H1 (cell line): ENCODE measurements at regions not wholly inside any gene's neighbourhood (a gene's known extent, or its start where the extent isn't known, plus 50 kb on each side); places are given as distances from the start of the nearest gene placed in this dataset.

Experiments
- CTCF ChIA-PET: fragments of 300-600 bp; sonication (Branson Sonifier 250); formaldehyde crosslinking; loops from one replicate; lab custom pipeline; 2021; ENCODE audit not compliant: partially characterized antibody; lab: Charles Lee
- POLR2A ChIA-PET: fragments of 300-600 bp; sonication (Branson Sonifier 250); formaldehyde crosslinking; loops from one replicate; lab custom pipeline; 2021; ENCODE audit warnings: inconsistent platforms; ENCODE audit not compliant: partially characterized antibody; lab: Charles Lee
- DNase-seq, 2 experiments: peaks; one replicate each; pipeline versions ENCODE4 v3.0.0 to v3.0.0-alpha.2; 2010 to 2022; ENCODE audit warnings: low spot score in 2 of 2, low read depth in 1 of 2, mixed read lengths in 1 of 2
- FAIRE-seq: peaks from 2 replicates; lab custom pipeline; 2011; peaks lifted over from hg19 to GRCh38; lab: Jason Lieb, UNC
- H2AFZ ChIP-seq: 2 replicates; pipeline ENCODE4 v1.8.1; 2012; ENCODE audit warnings: low read length, inconsistent platforms
- H2AK5ac ChIP-seq: 2 replicates; pipeline ENCODE4 v1.6.1; 2013; ENCODE audit warnings: low read depth, low read length
- H2BK120ac ChIP-seq: replicated peaks from 2 replicates; pipeline ENCODE3; 2013; ENCODE audit warnings: low read depth, low read length, inconsistent platforms
- H2BK12ac ChIP-seq: 2 replicates; pipeline ENCODE4 v1.6.1; 2013; ENCODE audit warnings: low read depth, low read length
- H2BK15ac ChIP-seq: 2 replicates; pipeline ENCODE4 v1.6.1; 2013; ENCODE audit warnings: low read length
- H2BK20ac ChIP-seq: 2 replicates; pipeline ENCODE4 v1.6.1; 2013; ENCODE audit warnings: low read length
- H2BK5ac ChIP-seq: 2 replicates; pipeline ENCODE4 v1.6.1; 2013; ENCODE audit warnings: low read depth, low read length
- H3K14ac ChIP-seq: 2 replicates; pipeline ENCODE4 v1.6.1; 2013; ENCODE audit warnings: inconsistent platforms; ENCODE audit not compliant: insufficient read length
- H3K18ac ChIP-seq: 2 replicates; pipeline ENCODE4 v1.6.1; 2013; ENCODE audit warnings: low read length; ENCODE audit errors: extremely low read depth
- H3K23ac ChIP-seq: 2 replicates; pipeline ENCODE4 v1.6.1; 2013; ENCODE audit warnings: inconsistent platforms; ENCODE audit not compliant: insufficient read length
- H3K23me2 ChIP-seq: 2 replicates; pipeline ENCODE4 v1.6.1; 2013; ENCODE audit warnings: low read depth, low read length
- H3K27ac ChIP-seq: 2 replicates; pipeline ENCODE4 v1.6.1; 2011; ENCODE audit warnings: low read depth, low read length, inconsistent platforms
- H3K27me3 ChIP-seq, 4 experiments: replicated peaks in 1 of 4; 1 replicate in 1 of 4; 2 replicates in 3 of 4; pipeline versions ENCODE4 v1.6.1 to v1.8.1; 2011 to 2013; ENCODE audit warnings: low read length in 3 of 4, mild to moderate bottlenecking in 3 of 4, inconsistent platforms in 2 of 4, mixed read lengths in 2 of 4, moderate library complexity in 1 of 4; ENCODE audit not compliant: control insufficient read depth in 3 of 4, insufficient read depth in 3 of 4; ENCODE audit errors: extremely low read depth in 1 of 4
- H3K36me3 ChIP-seq, 4 experiments: 2 replicates each; pipeline versions ENCODE4 v1.6.1 to v1.8.1; 2011 to 2013; ENCODE audit warnings: mild to moderate bottlenecking in 4 of 4, low read length in 3 of 4, moderate library complexity in 2 of 4, control low read depth in 1 of 4, inconsistent platforms in 1 of 4; ENCODE audit not compliant: insufficient read depth in 4 of 4, control insufficient read depth in 2 of 4
- H3K4ac ChIP-seq: replicated peaks from 2 replicates; pipeline ENCODE3; 2013; ENCODE audit warnings: low read length, low read depth, mixed read lengths, inconsistent platforms; ENCODE audit not compliant: insufficient read length
- H3K4me1 ChIP-seq, 4 experiments: replicated peaks in 1 of 4; 1 replicate in 1 of 4; 2 replicates in 3 of 4; pipeline versions ENCODE4 v1.6.1 to v1.8.1; 2011 to 2013; ENCODE audit warnings: low read length in 3 of 4, inconsistent platforms in 2 of 4, mixed read lengths in 1 of 4; ENCODE audit not compliant: insufficient read depth in 4 of 4, control insufficient read depth in 3 of 4
- H3K4me2 ChIP-seq, 2 experiments: 2 replicates each; pipeline versions ENCODE4 v1.6.1 to v1.8.1; 2011 to 2013; ENCODE audit warnings: low read depth in 2 of 2, low read length in 2 of 2, control low read depth in 1 of 2, inconsistent platforms in 1 of 2, mild to moderate bottlenecking in 1 of 2; ENCODE audit not compliant: insufficient read depth in 1 of 2
- H3K4me3 ChIP-seq, 4 experiments: fragments of 200-600, 300-600 bp in 1 of 4; sonication (generic), shearing (Covaris generic), sonication (Bioruptor Twin) in 1 of 4; 2 replicates each; pipeline versions ENCODE4 v1.5.1 to v1.8.1; 2011 to 2016; ENCODE audit warnings: low read length in 4 of 4, low read depth in 3 of 4, control low read depth in 2 of 4, inconsistent platforms in 2 of 4, mild to moderate bottlenecking in 2 of 4, mixed read lengths in 1 of 4, moderate library complexity in 1 of 4; ENCODE audit not compliant: insufficient read depth in 2 of 4; ENCODE audit errors: extremely low read depth in 1 of 4
- H3K56ac ChIP-seq: replicated peaks from 2 replicates; pipeline ENCODE3; 2013; ENCODE audit warnings: low read depth, mild to moderate bottlenecking, mixed read lengths, low read length, inconsistent platforms; ENCODE audit not compliant: insufficient read length
- H3K79me1 ChIP-seq: 2 replicates; pipeline ENCODE4 v1.6.1; 2013; ENCODE audit warnings: low read depth, low read length, control low read depth
- H3K79me2 ChIP-seq, 2 experiments: 2 replicates each; pipeline versions ENCODE4 v1.6.1 to v1.8.1; 2012 to 2013; ENCODE audit warnings: low read length in 2 of 2, mild to moderate bottlenecking in 2 of 2, inconsistent platforms in 1 of 2; ENCODE audit not compliant: insufficient read depth in 2 of 2, control insufficient read depth in 1 of 2
- H3K9ac ChIP-seq, 4 experiments: replicated peaks in 1 of 4; 1 replicate in 1 of 4; 2 replicates in 3 of 4; pipeline versions ENCODE4 v1.6.1 to v1.8.1; 2011 to 2013; ENCODE audit warnings: low read depth in 3 of 4, low read length in 3 of 4, control low read depth in 2 of 4, mild to moderate bottlenecking in 2 of 4, moderate library complexity in 2 of 4, inconsistent platforms in 1 of 4; ENCODE audit errors: extremely low read depth in 1 of 4
- H3K9me3 ChIP-seq, 2 experiments: 2 replicates each; pipeline versions ENCODE4 v1.6.1 to v1.8.1; 2012 to 2013; ENCODE audit warnings: mild to moderate bottlenecking in 2 of 2, moderate library complexity in 2 of 2, control low read depth in 1 of 2, inconsistent platforms in 1 of 2, low read depth in 1 of 2, low read length in 1 of 2, mixed read lengths in 1 of 2; ENCODE audit not compliant: insufficient read depth in 2 of 2
- H4K20me1 ChIP-seq, 2 experiments: replicated peaks in 1 of 2; 2 replicates each; pipeline versions ENCODE3 to v1.8.1; 2011 to 2013; ENCODE audit warnings: inconsistent platforms in 2 of 2, low read length in 2 of 2, mild to moderate bottlenecking in 1 of 2; ENCODE audit not compliant: insufficient read depth in 2 of 2, control insufficient read depth in 1 of 2
- H4K5ac ChIP-seq: 2 replicates; pipeline ENCODE4 v1.6.1; 2013; ENCODE audit warnings: low read length, low read depth, mixed read lengths, inconsistent platforms; ENCODE audit not compliant: insufficient read length
- H4K8ac ChIP-seq: 2 replicates; pipeline ENCODE4 v1.8.0; 2013; ENCODE audit warnings: mild to moderate bottlenecking, moderate library complexity, low read length, inconsistent platforms; ENCODE audit not compliant: insufficient read depth; ENCODE audit errors: extremely low read depth
- H4K91ac ChIP-seq: replicated peaks from 2 replicates; pipeline ENCODE3; 2013; ENCODE audit warnings: low read length, mixed read lengths, inconsistent platforms; ENCODE audit not compliant: insufficient read length
- ASH2L ChIP-seq: fragments of 200-600, 300-600 bp; sonication (generic); IDR thresholded peaks from one replicate; pipeline ENCODE4 v1.7.1; 2017; ENCODE audit warnings: low read length
- BACH1 ChIP-seq: IDR thresholded peaks from 2 replicates; pipeline ENCODE4 v1.6.1; 2012; ENCODE audit warnings: low read length, improper control_type of control experiment
- CHD2 ChIP-seq: IDR thresholded peaks from 2 replicates; pipeline ENCODE4 v1.6.1; 2012; ENCODE audit warnings: low read length, improper control_type of control experiment
- KDM1A ChIP-seq: fragments of 200-600, 300-600 bp; sonication (generic); IDR thresholded peaks from 2 replicates; pipeline ENCODE4 v1.7.1; 2016; ENCODE audit warnings: mild to moderate bottlenecking, low read length, borderline replicate concordance
- KDM4A ChIP-seq: IDR thresholded peaks from one replicate; pipeline ENCODE4 v1.7.1; 2012; ENCODE audit warnings: low read depth, mild to moderate bottlenecking, moderate library complexity, low read length, inconsistent platforms; ENCODE audit not compliant: severe bottlenecking
- NANOG ChIP-seq: IDR thresholded peaks from 2 replicates; pipeline ENCODE4 v1.6.1; 2011; ENCODE audit warnings: low read length, low read depth, mild to moderate bottlenecking, inconsistent platforms; ENCODE audit not compliant: insufficient read depth, poor library complexity, severe bottlenecking
- RBBP5 ChIP-seq: IDR thresholded peaks from 2 replicates; pipeline ENCODE4 v1.7.1; 2012; ENCODE audit warnings: low read depth, mild to moderate bottlenecking, inconsistent platforms, low read length, moderate library complexity, borderline replicate concordance
- RXRA ChIP-seq: IDR thresholded peaks from 2 replicates; pipeline ENCODE4 v1.6.1; 2011; ENCODE audit warnings: low read depth, mild to moderate bottlenecking, low read length, moderate library complexity; ENCODE audit not compliant: insufficient read depth
- SIRT6 ChIP-seq: IDR thresholded peaks from one replicate; pipeline ENCODE4 v1.7.1; 2012; ENCODE audit warnings: low read length, inconsistent platforms
- SRF ChIP-seq: IDR thresholded peaks from 2 replicates; pipeline ENCODE4 v1.6.1; 2011; ENCODE audit warnings: mild to moderate bottlenecking, low read depth, low read length, moderate library complexity
- TCF12 ChIP-seq: IDR thresholded peaks from 2 replicates; pipeline ENCODE4 v1.6.1; 2011; ENCODE audit warnings: low read depth, mild to moderate bottlenecking, low read length
- TEAD4 ChIP-seq: IDR thresholded peaks from 2 replicates; pipeline ENCODE4 v1.6.1; 2012; ENCODE audit warnings: low read depth, low read length, inconsistent platforms, mixed read lengths
- ZNF274 ChIP-seq: IDR thresholded peaks from 2 replicates; pipeline ENCODE4 v1.7.0; 2012; ENCODE audit warnings: low read length, borderline replicate concordance; ENCODE audit errors: extremely low read depth
- TF ChIP-seq, protein P1 (sequence below), 3 experiments: IDR thresholded peaks; 1 replicate in 2 of 3; 2 replicates in 1 of 3; pipeline versions ENCODE4 v1.5.1 to v1.6.1; 2011; ENCODE audit warnings: low read length in 3 of 3, mild to moderate bottlenecking in 3 of 3, inconsistent platforms in 2 of 3, low read depth in 1 of 3, moderate library complexity in 1 of 3; ENCODE audit not compliant: insufficient read depth in 1 of 3; ENCODE audit errors: control extremely low read depth in 1 of 3

DNA sequence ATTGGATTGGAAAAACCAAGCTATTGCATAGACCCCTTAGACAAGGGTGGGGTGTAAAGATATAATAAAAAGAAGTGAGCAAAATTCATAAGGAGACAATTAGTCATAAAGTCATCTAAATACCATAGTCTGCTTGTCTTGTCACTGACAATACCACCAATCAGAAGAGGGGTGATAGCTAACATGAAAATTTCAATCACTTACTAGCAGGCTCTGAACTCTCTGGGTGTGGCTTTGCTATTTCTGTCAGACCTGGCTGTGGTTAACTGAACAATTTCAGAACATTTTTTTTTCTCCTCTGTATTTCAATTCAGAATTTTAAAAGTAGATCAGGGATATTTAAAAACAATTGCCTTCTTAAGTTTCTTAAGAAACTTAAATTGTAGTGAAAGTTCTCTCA, 158.5 kb upstream of the PRMT6 start:
- no peak overlapping the region for H3K4me2 ChIP-seq
- no peaks in the 10 kb centered on the region for H3K27me3 ChIP-seq
- no peaks in the 10 kb centered on the region for H3K79me2 ChIP-seq
- FAIRE-seq (no peak), DNase-seq (no peak)
- no peak overlapping the region for H2AK5ac ChIP-seq
- H3K9ac ChIP-seq = no peak overlapping the region
- no peak overlapping the region for H3K4ac ChIP-seq
- no peak overlapping the region for H2BK12ac ChIP-seq
- no peaks in the 10 kb centered on the region for H4K20me1 ChIP-seq
- no peaks in the 10 kb centered on the region for H3K4me1 ChIP-seq
- no peaks in the 10 kb centered on the region for H3K23me2 ChIP-seq
- no peaks in the 10 kb centered on the region for H3K36me3 ChIP-seq
- H3K4me3 ChIP-seq = no peak overlapping the region
- H2BK15ac ChIP-seq = no peak overlapping the region
- H3K56ac ChIP-seq = no peak overlapping the region
- no peak overlapping the region for H2BK20ac ChIP-seq
- TF ChIP-seq TEAD4 (no peak), RBBP5 (no peak), BACH1 (no peak), NANOG (no peak), TCF12 (no peak), ASH2L (no peak), RXRA (no peak), KDM1A (no peak), CHD2 (no peak), SRF (no peak), KDM4A (no peak), SIRT6 (no peak), ZNF274 (no peak)
- TF ChIP-seq, protein P1, sequence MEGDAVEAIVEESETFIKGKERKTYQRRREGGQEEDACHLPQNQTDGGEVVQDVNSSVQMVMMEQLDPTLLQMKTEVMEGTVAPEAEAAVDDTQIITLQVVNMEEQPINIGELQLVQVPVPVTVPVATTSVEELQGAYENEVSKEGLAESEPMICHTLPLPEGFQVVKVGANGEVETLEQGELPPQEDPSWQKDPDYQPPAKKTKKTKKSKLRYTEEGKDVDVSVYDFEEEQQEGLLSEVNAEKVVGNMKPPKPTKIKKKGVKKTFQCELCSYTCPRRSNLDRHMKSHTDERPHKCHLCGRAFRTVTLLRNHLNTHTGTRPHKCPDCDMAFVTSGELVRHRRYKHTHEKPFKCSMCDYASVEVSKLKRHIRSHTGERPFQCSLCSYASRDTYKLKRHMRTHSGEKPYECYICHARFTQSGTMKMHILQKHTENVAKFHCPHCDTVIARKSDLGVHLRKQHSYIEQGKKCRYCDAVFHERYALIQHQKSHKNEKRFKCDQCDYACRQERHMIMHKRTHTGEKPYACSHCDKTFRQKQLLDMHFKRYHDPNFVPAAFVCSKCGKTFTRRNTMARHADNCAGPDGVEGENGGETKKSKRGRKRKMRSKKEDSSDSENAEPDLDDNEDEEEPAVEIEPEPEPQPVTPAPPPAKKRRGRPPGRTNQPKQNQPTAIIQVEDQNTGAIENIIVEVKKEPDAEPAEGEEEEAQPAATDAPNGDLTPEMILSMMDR (IDR thresholded peaks at IDR 0.05; ENCODE audit: control extremely low read depth in 1 of 3, insufficient read depth in 1 of 3, low read depth in 1 of 3, low read length in 3 of 3) = no peak
- no peak overlapping the region for H2BK5ac ChIP-seq
- CTCF ChIA-PET = interaction anchor here (0.6 kb wide), 1 partner anchor 24 kb away, joined by 3 read pairs; no protein-coding TSS in a partner anchor
- H3K79me1 ChIP-seq = no peaks in the 10 kb centered on the region
- no peak overlapping the region for H4K8ac ChIP-seq
- POLR2A ChIA-PET = interaction anchor here (0.7 kb wide), 1 partner anchor 833 kb away, joined by 3 read pairs; no protein-coding TSS in a partner anchor
- no peak overlapping the region for H4K5ac ChIP-seq
- no peak overlapping the region for H3K14ac ChIP-seq
- H3K27ac ChIP-seq = no peak overlapping the region
- no peak overlapping the region for H2BK120ac ChIP-seq
- no peak overlapping the region for H4K91ac ChIP-seq
- H2AFZ ChIP-seq = no peak overlapping the region
- no peaks in the 10 kb centered on the region for H3K9me3 ChIP-seq
- no peak overlapping the region for H3K23ac ChIP-seq
- no peak overlapping the region for H3K18ac ChIP-seq
